Activated T-cell treated with anti-CD3 and anti-CD28 coated beads, Interleukin-2, amount 50 U/mL, for 4 hours (primary cell): ENCODE measurements at regions not wholly inside any gene's neighbourhood (a gene's known extent, or its start where the extent isn't known, plus 50 kb on each side); places are given as distances from the start of the nearest gene placed in this dataset.

ENCODE experiments used
- ATAC-seq, 2 donors: fragments of 200-7000 bp; cut with Tn5 transposase; one replicate each; pipeline ENCODE4 v1.10.0; 2021
- DNase-seq: peaks from one replicate; pipeline ENCODE4 v3.0.0-alpha.2; 2020
- H3K27me3 Mint-ChIP-seq: one replicate; pipeline ENCODE4 v1.8.0; 2021; ENCODE audit warnings: low read depth, mixed read lengths
- H3K36me3 Mint-ChIP-seq: one replicate; pipeline ENCODE4 v1.8.0; 2022; ENCODE audit warnings: mixed read lengths; ENCODE audit not compliant: insufficient read depth
- H3K4me1 Mint-ChIP-seq: one replicate; pipeline ENCODE4 v1.8.0; 2021; ENCODE audit warnings: low read depth, mixed read lengths
- H3K4me3 Mint-ChIP-seq: one replicate; pipeline ENCODE4 v1.8.0; 2021; ENCODE audit warnings: mild to moderate bottlenecking, moderate library complexity, mixed read lengths
- H3K9me3 Mint-ChIP-seq: one replicate; pipeline ENCODE4 v1.8.0; 2021; ENCODE audit warnings: mixed read lengths

GRCh38 chr12:111310076-111310870 is 58.6 kb downstream of the PHETA1 start:
- ATAC-seq (no peak), DNase-seq (no peak)
- H3K4me1 Mint-ChIP-seq: peaks cover 7% of the 10 kb centered on the region
- H3K9me3 Mint-ChIP-seq: peaks cover 7% of the 10 kb centered on the region
- peaks cover 4% of the 10 kb centered on the region for H3K36me3 Mint-ChIP-seq
- H3K4me3 Mint-ChIP-seq: no peak overlapping the region
- peaks cover 9% of the 10 kb centered on the region for H3K27me3 Mint-ChIP-seq

GRCh38 chr12:111309584-111309983 is 59.3 kb downstream of the PHETA1 start:
- Mint-ChIP-seq H3K9me3 (peaks cover 14% of the 10 kb centered on the region), H3K4me3 (no peak overlapping the region), H3K4me1 (peaks cover 7% of the 10 kb centered on the region), H3K27me3 (peaks cover 6% of the 10 kb centered on the region), H3K36me3 (peaks cover 7% of the 10 kb centered on the region)
- DNase-seq (no peak), ATAC-seq (no peak)

GRCh38 chr12:111308473-111308872 is 60.4 kb downstream of the PHETA1 start:
- peaks cover 7% of the 10 kb centered on the region for H3K36me3 Mint-ChIP-seq
- ATAC-seq (no peak), DNase-seq (no peak)
- H3K9me3 Mint-ChIP-seq: peaks cover 21% of the 10 kb centered on the region
- peaks cover 3% of the 10 kb centered on the region for H3K4me1 Mint-ChIP-seq
- H3K4me3 Mint-ChIP-seq: no peak overlapping the region
- no peaks in the 10 kb centered on the region for H3K27me3 Mint-ChIP-seq

- no peak overlapping the region for H3K4me3 Mint-ChIP-seq
- ATAC-seq (no peak), DNase-seq (peak; percentile 14)
- peaks cover 7% of the 10 kb centered on the region for H3K36me3 Mint-ChIP-seq
- H3K4me1 Mint-ChIP-seq: peaks cover 2% of the 10 kb centered on the region
- peaks cover 4% of the 10 kb centered on the region for H3K27me3 Mint-ChIP-seq
- H3K9me3 Mint-ChIP-seq: peaks cover 21% of the 10 kb centered on the region
These were observed 64.2 kb downstream of the PHETA1 start for GRCh38 chr12:111304642-111305071.

- DNase-seq (no peak), ATAC-seq (no peak)
- H3K4me1 Mint-ChIP-seq: no peaks in the 10 kb centered on the region
- peaks cover 10% of the 10 kb centered on the region for H3K27me3 Mint-ChIP-seq
- H3K9me3 Mint-ChIP-seq: peaks cover 21% of the 10 kb centered on the region
- H3K4me3 Mint-ChIP-seq: no peak overlapping the region
- H3K36me3 Mint-ChIP-seq: peaks cover 7% of the 10 kb centered on the region
These were observed 65.4 kb downstream of the PHETA1 start for GRCh38 chr12:111303531-111303930.

GRCh38 chr12:111298582-111299436 is 70.1 kb downstream of the PHETA1 start:
- Mint-ChIP-seq H3K4me3 (no peak overlapping the region), H3K4me1 (no peaks in the 10 kb centered on the region), H3K36me3 (no peaks in the 10 kb centered on the region), H3K9me3 (no peaks in the 10 kb centered on the region), H3K27me3 (peaks cover 10% of the 10 kb centered on the region)
- DNase-seq: peak; percentile 41
- ATAC-seq: peak; percentile 57 to 72

GRCh38 chr12:111297703-111298426 is 71.0 kb downstream of the PHETA1 start:
- Mint-ChIP-seq H3K4me3 (no peak overlapping the region), H3K27me3 (peaks cover 10% of the 10 kb centered on the region), H3K4me1 (no peaks in the 10 kb centered on the region), H3K36me3 (no peaks in the 10 kb centered on the region), H3K9me3 (no peaks in the 10 kb centered on the region)
- ATAC-seq (no peak), DNase-seq (no peak)

- no peak for DNase-seq
- ATAC-seq: no peak
- Mint-ChIP-seq H3K27me3 (peaks cover 10% of the 10 kb centered on the region), H3K4me3 (no peak overlapping the region), H3K36me3 (no peaks in the 10 kb centered on the region), H3K4me1 (no peaks in the 10 kb centered on the region), H3K9me3 (no peaks in the 10 kb centered on the region)
These were observed 71.9 kb downstream of the PHETA1 start for GRCh38 chr12:111296906-111297463.

- H3K4me1 Mint-ChIP-seq: no peaks in the 10 kb centered on the region
- no peaks in the 10 kb centered on the region for H3K36me3 Mint-ChIP-seq
- no peak overlapping the region for H3K4me3 Mint-ChIP-seq
- H3K27me3 Mint-ChIP-seq: peaks cover 8% of the 10 kb centered on the region
- H3K9me3 Mint-ChIP-seq: no peaks in the 10 kb centered on the region
- ATAC-seq (no peak), DNase-seq (no peak)
These were observed 73.7 kb downstream of the PHETA1 start for GRCh38 chr12:111295176-111295575.

GRCh38 chr12:111293266-111294009 is 75.5 kb downstream of the PHETA1 start:
- no peak for ATAC-seq
- Mint-ChIP-seq H3K4me3 (no peak overlapping the region), H3K27me3 (no peaks in the 10 kb centered on the region)

GRCh38 chr12:111291357-111291756 is 77.5 kb downstream of the PHETA1 start:
- ATAC-seq (no peak), DNase-seq (no peak)
- H3K4me3 Mint-ChIP-seq: no peak overlapping the region
- H3K4me1 Mint-ChIP-seq: no peaks in the 10 kb centered on the region
- no peaks in the 10 kb centered on the region for H3K36me3 Mint-ChIP-seq
- H3K27me3 Mint-ChIP-seq: no peaks in the 10 kb centered on the region
- H3K9me3 Mint-ChIP-seq: no peaks in the 10 kb centered on the region

More at GRCh38 chr12:111293266-111294009, 75.5 kb downstream of the PHETA1 start:
- no peak for DNase-seq
- H3K36me3 Mint-ChIP-seq: no peaks in the 10 kb centered on the region
- H3K9me3 Mint-ChIP-seq: no peaks in the 10 kb centered on the region
- no peaks in the 10 kb centered on the region for H3K4me1 Mint-ChIP-seq

GRCh38 chr12:111288771-111289170 is 80.1 kb downstream of the PHETA1 start:
- Mint-ChIP-seq H3K4me3 (no peak overlapping the region), H3K9me3 (no peaks in the 10 kb centered on the region), H3K27me3 (no peaks in the 10 kb centered on the region), H3K4me1 (no peaks in the 10 kb centered on the region), H3K36me3 (no peaks in the 10 kb centered on the region)
- DNase-seq (no peak), ATAC-seq (no peak)

GRCh38 chr12:111287125-111287900 is 81.6 kb downstream of the PHETA1 start:
- Mint-ChIP-seq H3K4me1 (no peaks in the 10 kb centered on the region), H3K4me3 (no peak overlapping the region), H3K9me3 (no peaks in the 10 kb centered on the region), H3K36me3 (no peaks in the 10 kb centered on the region), H3K27me3 (no peaks in the 10 kb centered on the region)
- ATAC-seq (no peak), DNase-seq (no peak)
